HG02763 (cell line): ENCODE measurements at regions not wholly inside any gene's neighbourhood (a gene's known extent, or its start where the extent isn't known, plus 50 kb on each side); places are given as distances from the start of the nearest gene placed in this dataset.

ENCODE experiments used
- ATAC-seq: cut with Tn5 transposase; IDR thresholded peaks from one replicate; pipeline ENCODE4 v1.9.1; 2021; ENCODE audit warnings: mild to moderate bottlenecking, moderate library complexity; ENCODE audit not compliant: unreplicated experiment

- no peak for ATAC-seq
These were observed 398.9 kb downstream of the MATN1 start for GRCh38 chr1:30324251-30325084.

- ATAC-seq = no peak
These were observed 399.5 kb downstream of the MATN1 start for GRCh38 chr1:30323841-30324240.

- ATAC-seq = no peak
These were observed 400.0 kb downstream of the MATN1 start for GRCh38 chr1:30323352-30323751.

- no peak for ATAC-seq
These were observed 400.5 kb downstream of the MATN1 start for GRCh38 chr1:30322859-30323257.

- ATAC-seq = no peak
These were observed 401.2 kb downstream of the MATN1 start for GRCh38 chr1:30321996-30322858.

- ATAC-seq = no peak
These were observed 402.0 kb downstream of the MATN1 start for GRCh38 chr1:30321246-30321910.

GRCh38 chr1:30320581-30320890 is 402.8 kb downstream of the MATN1 start:
- ATAC-seq = no peak

GRCh38 chr1:30319765-30320580 is 403.4 kb downstream of the MATN1 start:
- no peak for ATAC-seq

- ATAC-seq = no peak
These were observed 404.3 kb downstream of the MATN1 start for GRCh38 chr1:30318864-30319718.

GRCh38 chr1:30318413-30318812 is 405.0 kb downstream of the MATN1 start:
- ATAC-seq = no peak

GRCh38 chr1:30317921-30318320 is 405.5 kb downstream of the MATN1 start:
- no peak for ATAC-seq

GRCh38 chr1:30316056-30316455 is 407.3 kb downstream of the MATN1 start:
- no peak for ATAC-seq

GRCh38 chr1:30315185-30315960 is 408.0 kb downstream of the MATN1 start:
- no peak for ATAC-seq

- ATAC-seq = no peak
These were observed 408.8 kb downstream of the MATN1 start for GRCh38 chr1:30314591-30314990.

- no peak for ATAC-seq
These were observed 409.8 kb downstream of the MATN1 start for GRCh38 chr1:30313584-30313983.

GRCh38 chr1:30313176-30313575 is 410.2 kb downstream of the MATN1 start:
- no peak for ATAC-seq

GRCh38 chr1:30312226-30312625 is 411.2 kb downstream of the MATN1 start:
- no peak for ATAC-seq

- ATAC-seq = no peak
These were observed 411.6 kb downstream of the MATN1 start for GRCh38 chr1:30311749-30312148.
